Activated CD4-positive, alpha-beta T cell treated with anti-CD3 and anti-CD28 coated beads, Interleukin-2, amount 50 U/mL, for 16 hours (primary cell): ENCODE measurements at regions not wholly inside any gene's neighbourhood (a gene's known extent, or its start where the extent isn't known, plus 50 kb on each side); places are given as distances from the start of the nearest gene placed in this dataset.
"Not testable (repeated sequence)": the region's sequence is repeated elsewhere in the genome, so short reads cannot be mapped to it uniquely, and the experiment has no call there.

Experiments
- DNase-seq: peaks from one replicate; pipeline ENCODE4 v3.0.0-alpha.2; 2020

DNA sequence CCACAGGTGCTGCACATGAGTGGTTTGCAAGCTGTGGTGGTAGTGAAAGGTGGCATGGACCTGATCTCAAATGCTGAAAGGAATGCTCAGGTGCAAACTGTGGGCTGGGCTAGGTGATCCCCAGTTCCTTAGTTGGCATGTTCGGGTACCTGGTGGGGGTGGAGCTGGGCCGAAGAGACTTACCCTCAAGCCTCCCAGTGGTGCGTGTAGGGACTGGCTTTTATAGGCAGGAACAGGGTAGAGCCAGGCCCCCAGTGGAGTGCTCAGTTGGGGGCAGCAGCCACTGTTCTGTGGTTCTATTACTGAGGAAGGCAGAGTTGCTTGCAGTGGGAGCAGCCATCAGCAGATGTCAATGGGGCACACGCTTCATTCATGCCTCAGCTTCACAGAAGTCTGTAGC, 399.8 kb downstream of the HTR1B start:
- no peak for DNase-seq

DNA sequence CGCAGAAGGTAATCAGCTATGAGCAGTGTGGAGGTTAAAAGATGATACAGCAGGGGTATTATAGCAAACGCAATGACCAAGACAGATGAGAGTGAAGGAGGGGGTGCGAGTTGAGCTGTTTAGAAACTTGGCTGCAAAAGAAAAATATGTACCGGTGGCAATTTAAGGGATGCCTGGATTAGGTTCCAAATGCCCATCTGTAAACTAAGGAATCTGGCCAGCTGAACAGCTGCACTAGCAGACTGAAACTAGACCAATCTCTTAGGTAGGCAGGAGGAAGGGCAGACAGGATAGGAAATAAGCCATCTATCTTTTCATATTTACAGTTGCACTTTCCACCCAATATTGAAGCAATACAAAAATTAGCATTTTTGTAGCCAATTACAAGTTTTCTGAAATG, 407.6 kb downstream of the HTR1B start:
- no peak for DNase-seq

DNA sequence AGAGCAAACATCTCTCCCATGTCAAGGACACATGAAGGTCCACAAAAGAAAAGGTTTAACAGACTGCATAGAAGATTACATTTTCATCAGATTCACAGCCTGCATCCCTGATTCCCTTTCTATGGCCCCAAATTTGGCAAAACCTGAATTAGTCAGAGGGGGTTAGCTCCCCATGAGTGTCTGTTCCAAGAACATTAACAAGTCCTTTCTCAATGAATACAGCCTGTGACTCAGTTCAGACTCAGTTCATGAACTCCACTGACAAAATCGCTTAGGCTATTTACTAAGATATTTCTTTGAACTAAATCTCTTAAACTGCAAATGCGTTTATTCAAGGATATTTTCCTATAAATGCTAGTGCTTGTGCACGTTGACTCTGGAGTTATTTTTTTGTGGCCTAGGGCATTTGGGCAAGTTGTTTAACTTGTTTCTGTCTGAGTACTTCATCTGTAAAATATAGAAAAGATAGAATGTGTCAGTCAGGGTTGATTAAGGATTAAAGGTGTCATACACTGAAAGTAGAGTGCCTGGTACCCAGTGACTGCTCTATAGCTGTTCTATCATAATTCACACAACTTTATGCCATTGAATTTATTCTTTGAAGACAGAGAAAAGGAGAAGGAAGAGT, 422.6 kb downstream of the HTR1B start:
- no peak for DNase-seq

DNA sequence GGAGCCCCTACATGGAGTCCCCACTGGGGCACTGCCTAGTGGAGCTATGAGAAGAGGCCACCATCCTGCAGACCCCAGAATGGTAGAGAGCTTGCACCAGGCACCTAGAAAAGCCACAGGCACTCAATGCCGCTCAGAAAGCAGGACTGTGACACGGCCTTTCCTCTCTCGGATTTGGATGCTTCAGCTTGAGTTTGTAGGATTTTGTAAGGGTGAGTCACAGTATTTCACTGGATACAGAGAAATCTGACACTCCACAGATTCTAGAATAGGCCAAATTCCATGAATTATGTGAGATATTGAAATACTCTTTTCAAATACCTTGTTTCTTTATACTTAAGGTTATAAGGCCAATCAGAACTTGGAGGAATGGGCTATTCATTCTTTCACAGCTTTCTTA, 424.5 kb downstream of the HTR1B start:
- no peak for DNase-seq

DNA sequence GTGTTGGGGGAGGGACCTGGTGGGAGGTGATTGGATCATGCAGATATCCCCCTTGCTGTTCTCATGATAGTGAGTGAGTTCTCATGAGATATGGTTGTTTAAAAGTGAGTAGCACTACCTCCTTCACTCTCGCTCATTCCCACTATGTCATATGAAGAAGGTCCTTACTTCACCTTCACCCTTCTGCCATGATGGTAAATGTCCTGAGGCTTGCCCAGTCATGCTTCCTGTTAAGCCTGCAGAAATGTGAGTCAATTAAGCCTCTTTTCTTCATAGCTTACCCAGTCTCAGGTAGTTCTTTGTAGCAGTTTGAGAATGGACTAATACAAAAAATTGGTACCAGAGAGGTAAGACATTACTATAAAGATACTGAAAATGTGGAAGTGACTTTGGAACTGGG, 425.9 kb downstream of the HTR1B start:
- no peak for DNase-seq

DNA sequence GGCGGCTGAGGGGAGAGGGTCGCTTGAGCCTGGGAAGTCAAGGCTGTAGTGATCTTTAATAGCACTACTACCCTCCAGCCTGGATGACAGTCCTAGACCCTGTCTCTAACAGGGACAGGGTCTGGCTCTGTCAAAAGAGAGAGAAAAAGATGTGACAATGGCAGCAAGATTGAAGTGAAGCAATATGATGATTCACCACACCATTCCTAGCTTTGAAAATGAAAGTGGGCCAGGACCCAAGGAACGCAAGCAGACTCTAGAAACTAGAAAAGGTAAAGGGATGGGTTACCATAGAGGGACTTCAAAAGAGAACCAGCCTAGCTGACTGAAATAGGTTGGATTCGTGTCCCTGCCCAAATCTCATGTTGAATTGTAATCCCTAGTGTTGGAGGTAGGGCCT, 426.9 kb downstream of the HTR1B start:
- DNase-seq, result no peak

DNA sequence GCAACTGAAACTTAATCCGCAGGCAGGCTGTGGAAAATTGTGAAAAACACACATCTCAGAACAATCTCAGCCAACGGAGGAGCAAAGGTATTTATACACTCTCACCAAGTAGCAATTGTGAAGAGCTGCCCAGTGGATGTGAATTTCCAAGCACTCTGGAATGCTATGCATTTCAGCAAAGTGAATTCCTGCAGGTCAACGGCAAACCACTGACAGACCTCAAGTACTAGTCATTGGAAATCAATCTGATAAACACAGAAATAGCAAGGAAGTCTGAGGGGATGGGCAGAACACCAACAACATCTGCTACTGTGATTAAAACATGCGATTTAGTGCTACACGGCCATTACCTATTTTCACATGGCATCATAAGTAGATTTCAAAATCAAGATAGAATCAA, 429.1 kb downstream of the HTR1B start:
- DNase-seq, result no peak

DNA sequence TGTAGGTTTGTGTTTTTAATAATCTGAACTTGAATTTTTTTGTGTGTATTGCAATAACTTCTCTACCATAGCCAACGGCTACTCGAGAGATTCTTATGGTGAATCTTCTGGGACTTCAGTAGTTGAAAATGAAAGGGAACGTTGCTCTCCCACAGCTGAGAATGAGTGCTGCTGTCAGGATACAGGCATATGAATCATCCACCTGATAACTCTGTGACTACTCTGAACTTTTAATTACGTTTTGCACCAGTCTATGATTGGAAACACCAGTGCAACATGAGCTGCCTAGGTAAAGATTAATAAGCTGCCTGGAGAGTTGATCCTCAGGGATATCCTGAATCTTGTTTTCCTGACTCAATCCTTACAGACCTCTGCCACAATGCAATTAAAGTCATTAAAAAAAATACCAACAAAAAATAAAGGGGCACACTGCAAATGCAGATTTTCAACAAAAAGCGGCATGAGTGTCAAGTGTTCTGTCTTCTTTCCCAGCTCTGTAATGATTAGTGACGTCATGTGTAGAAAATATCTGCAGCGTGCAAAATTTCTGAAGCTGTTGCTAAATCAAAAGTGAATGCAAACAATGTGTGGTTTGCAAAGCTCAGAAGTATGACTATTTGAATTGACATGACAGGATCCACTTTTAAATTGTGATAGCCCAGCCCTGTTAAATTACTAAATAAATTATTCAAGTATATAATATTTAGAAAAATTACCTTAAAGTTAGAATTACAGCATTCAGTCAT, 432.2 kb downstream of the HTR1B start:
- DNase-seq, result no peak

DNA sequence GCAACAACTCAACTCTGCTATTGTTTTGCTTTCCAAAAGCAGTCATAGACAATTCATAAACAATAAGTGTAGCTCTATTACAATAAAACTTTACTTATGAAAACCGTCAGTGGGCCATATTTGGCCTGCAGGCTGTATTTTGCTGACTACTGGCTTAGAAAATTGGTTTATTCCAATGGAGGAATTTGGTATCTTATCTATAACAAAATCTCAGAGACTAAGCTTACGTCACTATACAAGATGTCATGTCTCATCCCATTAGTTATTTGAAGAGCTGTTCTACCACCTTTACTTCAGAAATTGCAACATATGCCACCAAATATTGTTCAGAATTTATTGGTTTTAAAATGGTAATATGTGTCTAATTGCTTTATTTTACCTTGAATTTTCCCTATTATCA, 436.9 kb downstream of the HTR1B start:
- DNase-seq, result no peak

DNA sequence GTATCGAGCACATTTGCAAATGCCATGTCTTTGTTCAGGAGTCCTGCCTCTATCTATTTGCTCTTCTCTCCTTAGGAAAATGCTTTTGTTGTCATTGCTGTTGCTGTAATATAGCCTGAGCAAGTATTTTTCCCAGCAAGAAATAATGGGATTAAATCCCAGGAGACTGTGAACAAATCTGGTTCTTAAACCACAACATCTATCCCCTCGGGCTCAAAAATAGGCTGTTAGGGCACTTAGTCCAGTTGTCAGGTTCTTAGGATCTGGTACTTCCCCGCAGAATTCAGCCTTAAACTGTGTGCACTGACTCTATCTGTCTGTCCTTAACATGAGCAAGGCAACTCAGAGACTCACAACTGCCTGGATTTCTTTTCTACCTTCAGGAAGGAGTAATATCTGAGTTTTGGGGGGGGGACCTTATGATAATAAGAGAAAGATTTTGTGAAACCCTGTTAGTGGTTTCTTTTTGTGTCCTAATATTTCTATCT, 437.5 kb downstream of the HTR1B start:
- DNase-seq, result no peak

DNA sequence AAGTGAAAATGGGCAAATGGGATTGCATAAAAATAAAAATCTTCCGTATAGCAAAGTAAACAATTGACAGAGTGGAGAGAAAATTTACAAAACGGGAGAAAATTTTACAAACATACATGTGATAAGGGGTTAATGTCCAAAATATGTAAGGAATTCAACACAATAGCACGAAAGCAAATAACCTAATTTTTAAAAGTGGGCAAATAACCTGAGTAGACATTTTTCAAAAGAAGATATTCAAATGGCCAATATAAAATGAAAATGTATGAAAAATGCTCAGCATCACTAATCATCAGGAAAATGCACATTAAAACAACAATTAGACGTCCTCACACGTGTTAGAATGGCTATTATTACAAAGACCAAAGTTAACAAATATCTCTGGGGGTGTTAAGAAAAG, 441.5 kb downstream of the HTR1B start:
- no peak for DNase-seq

DNA sequence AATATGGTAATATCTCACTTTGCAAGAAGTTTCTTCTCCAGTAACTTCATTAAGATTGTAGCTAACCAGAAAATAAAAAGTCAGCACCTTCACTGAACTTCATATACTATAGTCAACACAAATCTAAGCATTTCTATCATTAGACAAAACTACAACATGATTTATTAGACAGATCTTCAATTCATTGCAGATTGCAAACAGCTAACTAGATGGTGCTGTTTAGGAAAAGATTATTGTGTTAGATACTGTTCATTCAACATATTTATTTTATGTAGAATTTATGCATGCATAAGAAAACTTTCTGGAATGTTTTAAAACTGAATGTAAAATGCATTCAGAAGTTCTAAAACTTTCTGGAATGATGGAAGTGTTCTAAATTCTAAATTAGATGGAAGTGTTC, 442.1 kb downstream of the HTR1B start:
- no peak for DNase-seq

DNA sequence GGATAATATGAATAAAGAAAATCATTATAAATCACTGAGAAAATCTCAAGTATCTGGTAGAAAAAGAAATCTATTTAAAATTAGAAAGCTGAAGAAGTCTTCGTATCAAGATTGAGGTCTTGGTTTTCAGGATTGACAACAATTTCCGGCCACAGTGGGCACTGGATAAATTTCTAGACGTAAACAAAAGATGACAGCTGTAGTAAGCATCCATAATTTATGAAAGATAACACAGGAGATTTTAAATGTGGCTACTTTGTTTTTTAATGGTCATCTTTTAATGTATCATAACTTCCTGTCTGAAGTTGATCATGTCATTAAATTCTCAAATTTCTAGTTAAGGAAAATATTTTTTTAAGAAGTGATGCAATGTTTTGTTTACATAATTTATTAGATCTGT, 444.2 kb downstream of the HTR1B start:
- DNase-seq, result no peak

DNA sequence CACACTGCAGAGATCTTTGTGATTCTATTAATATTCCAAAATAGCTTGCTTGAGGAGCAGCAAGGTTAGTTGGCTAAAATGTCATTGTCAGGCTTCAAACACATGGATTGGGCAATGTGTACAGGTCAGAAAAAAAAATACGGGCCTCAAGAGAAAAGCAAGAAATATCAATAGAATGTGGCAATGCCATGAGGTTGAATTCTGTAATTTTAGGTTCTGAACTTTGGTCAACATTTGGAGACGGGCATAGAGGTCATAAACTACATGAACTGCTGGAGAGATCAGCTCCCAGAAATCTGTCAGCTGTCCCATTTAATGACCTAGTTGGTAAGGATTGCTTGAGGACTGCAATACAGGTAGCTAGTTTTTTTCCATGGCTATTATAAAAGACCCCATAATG, 445.8 kb downstream of the HTR1B start:
- DNase-seq, result no peak

DNA sequence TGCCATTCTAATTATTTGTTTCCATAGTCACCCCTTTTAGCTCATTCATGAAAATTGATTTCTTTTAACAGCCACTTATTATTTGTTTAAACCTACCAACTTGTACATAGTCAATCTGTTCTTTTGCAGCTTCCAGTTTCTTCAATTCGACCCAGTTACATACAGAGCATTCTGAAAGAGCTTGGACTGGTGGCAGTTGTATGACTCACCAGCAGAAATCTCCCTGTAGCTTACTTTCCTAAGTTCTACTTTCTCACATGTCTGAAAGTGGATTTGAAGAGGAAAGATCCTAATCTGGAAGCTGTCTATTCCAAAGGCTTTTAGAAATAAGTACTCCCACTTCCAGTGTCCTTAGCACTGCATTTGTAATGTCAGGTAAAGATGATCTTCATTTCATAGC, 447.9 kb downstream of the HTR1B start:
- no peak for DNase-seq

DNA sequence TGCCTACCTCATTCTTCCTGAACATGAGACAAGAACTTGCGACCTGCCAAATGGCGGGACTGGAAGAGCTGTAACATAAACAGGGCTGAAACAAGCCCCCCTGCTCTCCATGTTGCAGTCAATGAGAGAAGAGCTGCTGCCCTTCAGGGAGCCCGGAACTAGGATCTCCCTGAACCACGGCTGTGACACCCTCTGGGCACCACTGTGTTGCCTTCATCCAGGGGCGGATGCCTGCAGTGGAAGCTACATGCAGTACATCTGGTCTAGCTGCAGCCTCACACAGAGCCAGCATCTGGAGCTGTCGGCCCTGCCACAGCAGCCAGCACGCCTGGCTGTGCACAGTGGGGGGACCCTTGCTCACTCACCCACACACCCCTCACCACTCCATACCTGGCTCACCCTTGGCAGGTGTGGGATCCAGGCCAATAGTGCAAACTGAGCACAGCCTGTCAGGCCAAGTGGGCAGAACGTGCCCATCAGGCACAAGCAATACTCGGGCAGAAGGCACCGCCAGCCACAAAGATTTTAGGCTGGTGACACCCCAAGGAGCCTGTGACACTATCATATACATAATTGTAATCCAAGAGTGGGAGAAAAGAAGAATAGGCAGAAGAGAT, 451.3 kb downstream of the HTR1B start:
- DNase-seq, result no peak

DNA sequence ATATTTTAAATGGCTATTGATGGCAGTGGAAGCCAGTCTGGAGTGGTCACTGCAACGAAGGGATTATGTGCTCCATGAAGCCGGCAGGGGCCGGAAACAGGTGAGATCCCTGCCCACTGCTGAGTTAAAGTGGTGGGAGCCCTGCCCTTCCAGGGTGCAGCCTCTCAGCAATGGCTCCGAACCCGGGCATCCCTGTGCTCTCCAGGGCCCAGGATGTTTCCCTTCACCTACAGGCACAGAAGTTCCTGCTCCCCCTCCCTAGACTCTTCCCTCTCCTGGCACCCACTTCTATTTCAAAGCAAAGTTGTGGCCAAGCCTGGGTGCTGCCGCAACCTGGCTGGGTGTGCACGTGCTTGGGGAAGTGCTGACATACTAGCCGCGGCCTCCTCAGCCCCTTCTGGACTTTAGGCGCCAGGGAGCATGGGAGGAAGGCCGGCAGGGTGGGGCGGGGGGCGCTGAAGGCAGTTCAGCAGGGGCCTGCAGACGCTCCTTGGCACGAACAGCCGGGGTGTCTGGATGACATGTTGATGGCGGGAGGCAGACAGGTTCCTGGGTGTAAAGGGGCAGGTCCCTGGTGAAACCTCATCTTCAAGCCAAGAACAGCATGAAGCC, 452.3 kb downstream of the HTR1B start:
- DNase-seq, result no peak

DNA sequence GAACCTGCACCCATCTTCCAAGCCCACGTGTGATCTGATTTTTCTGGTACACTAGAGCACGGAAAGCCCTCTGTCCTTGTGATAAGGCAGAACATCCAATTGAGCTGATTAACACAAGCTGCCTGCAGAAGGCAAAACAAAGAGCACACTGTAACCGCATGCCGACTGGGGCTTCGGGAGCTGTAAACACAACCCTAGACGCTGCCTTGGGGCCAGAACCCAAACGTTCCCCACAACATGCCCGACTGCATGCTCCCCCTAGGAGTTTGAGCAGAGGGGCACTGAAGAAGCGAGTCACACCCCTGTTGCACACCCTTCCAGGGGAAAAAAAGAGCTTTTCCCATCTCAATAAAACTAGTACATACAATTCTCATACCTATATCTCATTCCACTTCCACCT, 470.7 kb downstream of the HTR1B start:
- no peak for DNase-seq

DNA sequence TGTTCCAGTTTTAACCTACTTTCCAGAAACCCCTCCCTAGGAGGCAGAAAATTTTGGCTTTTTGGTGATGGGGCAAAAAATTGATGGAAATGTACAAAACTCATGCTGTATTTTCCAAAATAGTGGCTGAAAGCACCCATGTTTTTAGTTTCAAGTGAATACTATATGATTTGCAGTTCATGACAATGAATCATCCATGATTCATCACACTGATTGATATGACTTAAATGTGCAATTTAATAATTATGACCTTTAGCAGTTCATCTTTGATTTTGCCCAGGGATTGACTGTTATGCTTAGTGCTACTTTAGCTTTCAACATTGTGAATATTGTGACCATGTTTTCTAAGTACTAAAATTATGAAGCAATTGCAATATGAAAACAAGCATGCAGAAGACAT, 478.7 kb downstream of the HTR1B start:
- no peak for DNase-seq

DNA sequence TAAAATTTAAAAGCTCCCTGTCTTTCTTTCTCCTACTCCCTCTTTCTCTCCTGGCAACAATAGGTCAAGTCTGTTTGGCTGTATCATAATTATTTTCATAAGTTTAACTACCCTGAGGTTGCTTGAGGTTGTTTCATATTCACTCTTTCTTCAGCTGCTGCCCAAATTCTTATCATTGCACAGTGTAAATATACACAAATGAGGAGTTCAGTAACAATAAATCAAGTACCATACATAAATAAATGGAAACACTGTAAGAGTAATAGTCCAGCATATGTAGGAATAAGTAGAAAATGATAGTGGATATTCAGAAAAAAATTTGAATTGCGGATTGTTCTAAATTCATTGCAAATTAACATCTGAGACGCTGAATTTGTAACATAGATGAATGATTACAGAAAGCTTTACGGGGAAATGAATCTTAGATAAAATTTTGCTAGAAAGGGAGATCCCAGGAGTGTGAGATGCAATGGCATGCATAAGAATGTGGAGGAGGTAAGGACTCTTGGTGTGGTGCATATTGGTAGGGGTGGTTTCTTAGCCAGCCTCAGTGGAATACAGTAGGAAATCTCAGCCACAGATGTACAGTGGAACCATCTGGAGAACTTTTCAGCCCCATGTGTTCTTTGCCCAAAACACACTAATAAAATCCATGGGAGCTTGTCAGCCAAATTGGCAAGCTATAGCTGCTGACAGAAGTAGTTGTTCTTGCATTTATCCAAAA, 480.7 kb downstream of the HTR1B start:
- no peak for DNase-seq

DNA sequence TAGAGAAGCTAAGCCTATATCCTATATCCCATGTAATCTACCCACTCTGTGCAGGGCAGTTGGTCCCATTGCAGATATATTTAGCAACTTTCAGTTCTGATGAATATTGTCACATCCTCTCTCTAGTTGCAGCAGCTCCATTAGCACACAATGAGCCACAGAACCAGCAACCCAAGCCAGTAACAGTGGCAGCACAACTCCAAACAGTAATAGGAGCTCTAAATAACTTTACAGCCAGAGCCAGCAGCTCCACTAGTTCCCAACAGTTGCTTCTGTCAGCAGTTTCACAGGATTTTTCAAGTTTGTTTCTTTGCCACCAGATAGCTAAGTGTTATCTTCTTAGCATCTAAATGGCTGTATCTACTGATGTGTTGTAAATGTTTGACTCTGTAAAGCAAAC, 490.8 kb downstream of the HTR1B start:
- no peak for DNase-seq

DNA sequence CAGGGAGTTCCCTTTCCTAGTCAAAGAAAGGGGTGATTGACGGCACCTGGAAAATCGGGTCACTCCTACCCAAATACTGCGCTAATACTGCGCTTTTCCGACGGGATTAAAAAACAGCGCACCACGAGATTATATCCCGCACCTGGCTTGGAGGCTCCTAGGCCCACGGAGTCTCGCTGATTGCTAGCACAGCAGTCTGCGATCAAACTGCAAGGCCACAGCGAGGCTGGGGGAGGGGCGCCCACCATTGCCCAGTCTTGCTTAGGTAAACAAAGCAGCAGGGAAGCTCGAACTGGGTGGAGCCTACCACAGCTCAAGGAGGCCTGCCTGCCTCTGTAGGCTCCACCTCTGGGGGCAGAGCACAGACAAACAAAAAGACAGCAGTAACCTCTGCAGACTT, 504.1 kb downstream of the HTR1B start:
- DNase-seq, result not testable (repeated sequence)
